ENCODE measurements at regions not wholly inside any gene's neighbourhood (a gene's known extent, or its start where the extent isn't known, plus 50 kb on each side); places are given as distances from the start of the nearest gene placed in this dataset.

DNA sequence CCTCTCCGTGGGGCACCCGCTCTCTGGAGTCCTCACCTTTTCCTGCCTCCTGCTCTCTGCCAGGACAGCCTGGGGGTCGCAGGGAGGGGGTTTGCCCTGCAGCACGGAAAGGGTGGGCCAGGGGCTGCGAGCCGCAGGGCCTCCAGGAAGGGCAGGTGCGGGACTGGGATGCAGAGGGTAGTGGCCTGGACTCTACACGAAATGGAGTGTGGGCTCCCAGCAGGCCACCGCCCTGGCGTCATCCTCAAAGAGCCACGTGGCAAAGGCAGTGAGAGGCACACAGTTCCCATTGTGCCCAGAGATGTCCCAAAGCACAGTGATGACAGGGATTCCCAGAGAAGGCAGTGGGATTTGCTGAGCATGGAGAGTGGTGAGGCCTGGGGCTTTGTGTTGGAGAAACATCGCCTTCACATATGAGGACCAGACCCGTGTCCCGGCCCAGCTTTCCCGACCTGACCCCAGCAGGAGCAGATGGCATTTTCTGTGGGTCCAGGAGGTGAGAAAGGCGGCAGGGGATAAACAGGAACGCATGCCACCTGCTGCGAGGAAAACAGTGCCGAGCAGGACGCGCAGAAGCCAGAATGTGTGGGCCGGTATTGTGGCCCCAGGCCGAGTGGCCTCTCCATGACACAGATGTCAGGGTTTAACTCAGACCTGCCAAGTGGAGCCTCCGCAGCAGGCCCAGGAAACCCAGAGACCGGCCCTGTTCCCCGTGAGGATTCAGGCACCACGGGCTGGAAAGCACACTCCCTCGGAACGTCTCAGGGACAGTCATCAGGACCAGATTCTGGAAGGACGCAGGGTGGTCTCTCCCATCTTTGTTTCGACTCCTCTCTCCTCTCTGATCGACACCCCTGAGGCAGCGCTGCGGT is 855.5 kb upstream of the SALL3 start:
- TF ChIP-seq, protein P1, sequence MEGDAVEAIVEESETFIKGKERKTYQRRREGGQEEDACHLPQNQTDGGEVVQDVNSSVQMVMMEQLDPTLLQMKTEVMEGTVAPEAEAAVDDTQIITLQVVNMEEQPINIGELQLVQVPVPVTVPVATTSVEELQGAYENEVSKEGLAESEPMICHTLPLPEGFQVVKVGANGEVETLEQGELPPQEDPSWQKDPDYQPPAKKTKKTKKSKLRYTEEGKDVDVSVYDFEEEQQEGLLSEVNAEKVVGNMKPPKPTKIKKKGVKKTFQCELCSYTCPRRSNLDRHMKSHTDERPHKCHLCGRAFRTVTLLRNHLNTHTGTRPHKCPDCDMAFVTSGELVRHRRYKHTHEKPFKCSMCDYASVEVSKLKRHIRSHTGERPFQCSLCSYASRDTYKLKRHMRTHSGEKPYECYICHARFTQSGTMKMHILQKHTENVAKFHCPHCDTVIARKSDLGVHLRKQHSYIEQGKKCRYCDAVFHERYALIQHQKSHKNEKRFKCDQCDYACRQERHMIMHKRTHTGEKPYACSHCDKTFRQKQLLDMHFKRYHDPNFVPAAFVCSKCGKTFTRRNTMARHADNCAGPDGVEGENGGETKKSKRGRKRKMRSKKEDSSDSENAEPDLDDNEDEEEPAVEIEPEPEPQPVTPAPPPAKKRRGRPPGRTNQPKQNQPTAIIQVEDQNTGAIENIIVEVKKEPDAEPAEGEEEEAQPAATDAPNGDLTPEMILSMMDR (IDR thresholded peaks at IDR 0.05) = no peak
- TF ChIP-seq POLR2A (IDR thresholded peaks at IDR 0.05) = no peak
